IMR-90 (cell line): ENCODE measurements at regions not wholly inside any gene's neighbourhood (a gene's known extent, or its start where the extent isn't known, plus 50 kb on each side); places are given as distances from the start of the nearest gene placed in this dataset.

Experiments
- ATAC-seq: fragments of 200-7000 bp; cut with Tn5 transposase; 2 replicates; pipeline ENCODE4 v1.9.1; 2020; ENCODE audit warnings: low read depth, mild to moderate bottlenecking, moderate library complexity
- BruUV-seq: library from RNA; stranded (reverse); fragments of 400-500 nt; replicated peaks from 2 replicates; lab custom pipeline; 2021; lab: Mats Ljungman, UMichigan
- CTCF ChIA-PET: fragments of 300-600 bp; formaldehyde crosslinking; extraction: SDS; loops from one replicate; lab custom pipeline; 2021; ENCODE audit warnings: antibody characterized with exemption; lab: Yijun Ruan, JAX
- POLR2A ChIA-PET: fragments of 300-600 bp; sonication (Branson Sonifier 250); formaldehyde crosslinking; loops from one replicate; lab custom pipeline; 2022; ENCODE audit warnings: antibody characterized with exemption; ENCODE audit not compliant: unreplicated experiment; lab: Charles Lee
- DNase-seq: peaks from one replicate; pipeline ENCODE4 v3.0.0; 2013
- H2AFZ ChIP-seq: replicated peaks from 2 replicates; pipeline ENCODE3; 2013; ENCODE audit warnings: low read length, mild to moderate bottlenecking; ENCODE audit not compliant: poor library complexity
- H2AK5ac ChIP-seq: 2 replicates; pipeline ENCODE4 v1.6.1; 2013; ENCODE audit warnings: low read depth, low read length, inconsistent platforms
- H2AK9ac ChIP-seq: replicated peaks from 2 replicates; pipeline ENCODE3; 2013; ENCODE audit warnings: mild to moderate bottlenecking, low read depth, low read length, moderate library complexity; ENCODE audit not compliant: poor library complexity
- H2BK120ac ChIP-seq: 2 replicates; pipeline ENCODE4 v1.6.1; 2013; ENCODE audit warnings: low read depth, low read length, inconsistent platforms
- H2BK15ac ChIP-seq: 3 replicates; pipeline ENCODE4 v1.6.1; 2013; ENCODE audit warnings: low read depth, low read length, inconsistent platforms
- H2BK20ac ChIP-seq: 2 replicates; pipeline ENCODE4 v1.6.1; 2013; ENCODE audit warnings: low read depth, mild to moderate bottlenecking, inconsistent platforms, low read length, moderate library complexity
- H2BK5ac ChIP-seq: 2 replicates; pipeline ENCODE4 v1.6.1; 2013; ENCODE audit warnings: mild to moderate bottlenecking, low read depth, low read length, inconsistent platforms; ENCODE audit not compliant: poor library complexity, severe bottlenecking
- H3K14ac ChIP-seq: replicated peaks from 2 replicates; pipeline ENCODE4 v1.6.1; 2013; ENCODE audit warnings: low read depth, low read length, inconsistent platforms
- H3K18ac ChIP-seq: 2 replicates; pipeline ENCODE4 v1.6.1; 2013; ENCODE audit warnings: low read depth, low read length, control low read depth
- H3K23ac ChIP-seq: 2 replicates; pipeline ENCODE4 v1.6.1; 2013; ENCODE audit warnings: low read depth, low read length, inconsistent platforms
- H3K27ac ChIP-seq: 2 replicates; pipeline ENCODE4 v1.5.1; 2013; ENCODE audit warnings: mild to moderate bottlenecking, control low read depth, low read length; ENCODE audit not compliant: insufficient read depth
- H3K27me3 ChIP-seq: 2 replicates; pipeline ENCODE4 v1.6.1; 2013; ENCODE audit warnings: low read length; ENCODE audit not compliant: control insufficient read depth, insufficient read depth
- H3K36me3 ChIP-seq: 2 replicates; pipeline ENCODE4 v1.6.1; 2013; ENCODE audit warnings: low read length, mixed read lengths; ENCODE audit not compliant: control insufficient read depth, insufficient read depth
- H3K4ac ChIP-seq: 2 replicates; pipeline ENCODE4 v1.6.1; 2013; ENCODE audit warnings: low read depth, low read length, inconsistent platforms
- H3K4me1 ChIP-seq: 2 replicates; pipeline ENCODE4 v1.6.1; 2013; ENCODE audit warnings: low read length, mixed read lengths; ENCODE audit not compliant: control insufficient read depth, insufficient read depth
- H3K4me2 ChIP-seq: 2 replicates; pipeline ENCODE4 v1.6.1; 2013; ENCODE audit warnings: low read depth, mild to moderate bottlenecking, control low read depth, low read length, moderate library complexity
- H3K4me3 ChIP-seq: 2 replicates; pipeline ENCODE4 v1.5.1; 2013; ENCODE audit warnings: low read depth, mild to moderate bottlenecking, control low read depth, low read length, moderate library complexity; ENCODE audit not compliant: insufficient read depth
- H3K56ac ChIP-seq: 2 replicates; pipeline ENCODE4 v1.6.1; 2013; ENCODE audit warnings: low read length, inconsistent platforms; ENCODE audit not compliant: insufficient read depth; ENCODE audit errors: extremely low read depth
- H3K79me1 ChIP-seq, 2 experiments: 2 replicates each; pipeline ENCODE4 v1.6.1; 2013; ENCODE audit warnings: low read length in 2 of 2, inconsistent platforms in 1 of 2, low read depth in 1 of 2
- H3K9ac ChIP-seq: 2 replicates; pipeline ENCODE4 v1.6.1; 2013; ENCODE audit warnings: low read depth, low read length, control low read depth
- H3K9me1 ChIP-seq: 2 replicates; pipeline ENCODE4 v1.6.1; 2013; ENCODE audit warnings: low read length, inconsistent platforms; ENCODE audit not compliant: insufficient read depth
- H3K9me3 ChIP-seq: 2 replicates; pipeline ENCODE4 v1.6.1; 2013; ENCODE audit warnings: low read length; ENCODE audit not compliant: control insufficient read depth, insufficient read depth
- H4K20me1 ChIP-seq: 2 replicates; pipeline ENCODE4 v1.6.1; 2013; ENCODE audit warnings: low read length, inconsistent platforms; ENCODE audit not compliant: insufficient read depth
- H4K5ac ChIP-seq: 2 replicates; pipeline ENCODE4 v1.6.1; 2013; ENCODE audit warnings: mild to moderate bottlenecking, low read depth, low read length, control low read depth
- H4K8ac ChIP-seq, 2 experiments: 2 replicates each; pipeline ENCODE4 v1.6.1; 2013; ENCODE audit warnings: low read depth in 2 of 2, low read length in 2 of 2, control low read depth in 1 of 2, inconsistent platforms in 1 of 2
- H4K91ac ChIP-seq: 2 replicates; pipeline ENCODE4 v1.6.1; 2013; ENCODE audit warnings: low read depth, low read length, inconsistent platforms; ENCODE audit not compliant: insufficient read depth
- CTCF ChIP-seq: conservative IDR thresholded peaks from 2 replicates; pipeline ENCODE4 v1.5.1; 2012; ENCODE audit warnings: mild to moderate bottlenecking, low read depth, low read length, improper control_type of control experiment
- ELK1 ChIP-seq: fragments of 150-350 bp; IDR thresholded peaks from 2 replicates; pipeline ENCODE4 v1.6.1; 2016; ENCODE audit warnings: low read depth, mild to moderate bottlenecking, low read length, moderate library complexity, borderline replicate concordance
- FOS ChIP-seq: fragments of 150-350 bp; IDR thresholded peaks from 2 replicates; pipeline ENCODE4 v1.6.1; 2016; ENCODE audit warnings: low read depth, low read length
- WGBS, 2 experiments: methylation state at CpG; one replicate each; pipeline versions ENCODE4 v1.1.5 to v1.1.7; 2013; ENCODE audit warnings: missing lambda C conversion rate in 2 of 2; ENCODE audit not compliant: insufficient read length in 1 of 2; ENCODE audit errors: extremely low coverage in 2 of 2; 5-methylcytosine and 5-hydroxymethylcytosine counted together
- dilution Hi-C: fragments of 300-500 bp; cut with HindIII; formaldehyde crosslinking; loops from one replicate; pipeline ENCODE4 v1.14.3; 2018; ENCODE audit warnings: low sequenced_read_pairs; ENCODE audit not compliant: unreplicated experiment
- in situ Hi-C: fragments of 300-500 bp; cut with MboI; formaldehyde crosslinking; loops from 3 replicates; pipeline ENCODE4 v1.14.3; 2019; ENCODE audit warnings: low sequenced_read_pairs, inconsistent platforms, mixed read lengths
- intact Hi-C: fragments of 100-400 bp; cut with micrococcal nuclease; formaldehyde crosslinking; loops from 2 replicates; pipeline ENCODE4 v1.10.0; 2022

GRCh38 chr1:87902830-87903229 is 574.1 kb downstream of the LMO4 start:
- ChIA-PET POLR2A (no interaction called here), CTCF (no interaction called here)
- Histone ChIP-seq H3K27ac (no peak overlapping the region), H3K9ac (no peak overlapping the region), H2BK5ac (no peak overlapping the region), H4K91ac (no peak overlapping the region), H3K9me1 (no peaks in the 10 kb centered on the region), H2BK20ac (no peak overlapping the region), H3K36me3 (no peaks in the 10 kb centered on the region), H3K14ac (no peak overlapping the region), H4K5ac (no peak overlapping the region), H4K8ac (no peak overlapping the region), H3K4me2 (peak overlapping the region; percentile 32), H3K18ac (no peak overlapping the region), H3K9me3 (no peaks in the 10 kb centered on the region), H2AK5ac (no peak overlapping the region), H3K23ac (no peak overlapping the region), H4K20me1 (no peaks in the 10 kb centered on the region), H2AK9ac (no peak overlapping the region), H2BK15ac (no peak overlapping the region), H2AFZ (peak overlapping the region; percentile 45), H3K56ac (no peak overlapping the region), H3K27me3 (no peaks in the 10 kb centered on the region), H3K79me1 (no peaks in the 10 kb centered on the region), H3K4ac (no peak overlapping the region), H3K4me3 (no peak overlapping the region), H3K4me1 (no peaks in the 10 kb centered on the region), H2BK120ac (no peak overlapping the region)
- no CpG with 5 or more reads among the region's 4 CpGs for WGBS, 2 experiments
- intact Hi-C loops: no loop called here
- in situ Hi-C loops: no loop called here
- dilution Hi-C loops: no loop called here
- no peak for TF ChIP-seq CTCF
- no peak for TF ChIP-seq ELK1
- TF ChIP-seq FOS: no peak
- BruUV-seq: no TSS peak
- ATAC-seq: peak; percentile 88
- DNase-seq: peak; percentile 73
